ENCODE measurements at regions not wholly inside any gene's neighbourhood (a gene's known extent, or its start where the extent isn't known, plus 50 kb on each side); places are given as distances from the start of the nearest gene placed in this dataset.

- no peak for TF ChIP-seq POLR2AphosphoS5 (IDR thresholded peaks at IDR 0.05; ENCODE audit: low read depth, low read length)
- TF ChIP-seq SRF (IDR thresholded peaks at IDR 0.05; ENCODE audit: low read depth): no peak
- TF ChIP-seq ZNF274 (IDR thresholded peaks at IDR 0.05; ENCODE audit: low read depth, low read length): no peak
- no peak for TF ChIP-seq EZH2 (IDR thresholded peaks at IDR 0.05)
- no peak for TF ChIP-seq CTCF (IDR thresholded peaks at IDR 0.05 in 2 of 3, conservative IDR thresholded peaks at IDR 0.05 in 1 of 3; ENCODE audit: borderline replicate concordance in 1 of 3, insufficient read depth in 1 of 3, low read depth in 2 of 3, low read length in 2 of 3)
- no peak for TF ChIP-seq POLR2A (IDR thresholded peaks at IDR 0.05; ENCODE audit: borderline replicate concordance, extremely low read depth, insufficient read depth, insufficient read length)
Observed at GRCh38 chr18:5603153-5603552, 59.4 kb upstream of the EPB41L3 start.
